ENCODE measurements at regions not wholly inside any gene's neighbourhood (a gene's known extent, or its start where the extent isn't known, plus 50 kb on each side); places are given as distances from the start of the nearest gene placed in this dataset.

DNA sequence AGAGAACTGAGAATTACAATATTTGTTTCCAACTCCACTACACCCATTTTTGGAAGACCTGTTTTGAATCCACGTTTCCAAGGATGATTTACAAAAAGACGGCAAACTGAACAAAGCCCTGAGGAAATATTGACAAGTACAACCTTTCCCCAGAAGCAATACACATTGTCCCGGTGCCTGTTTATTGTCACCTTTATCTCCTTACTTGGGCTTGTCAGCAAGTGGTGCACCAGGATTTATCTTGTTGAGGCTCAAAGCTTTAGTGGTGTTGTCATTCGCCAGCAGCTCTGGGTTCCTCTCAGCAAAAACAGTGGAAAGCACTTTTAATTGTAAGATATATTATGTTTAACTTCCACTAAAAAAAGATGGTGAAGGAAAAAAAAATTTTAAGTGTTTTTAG lies 1191.9 kb upstream of the TENM4 start:
- TF ChIP-seq PPARA (CRISPR knock-in tag; IDR thresholded peaks at IDR 0.05; ENCODE audit: borderline replicate concordance) (no peak), POU6F1 (CRISPR knock-in tag; IDR thresholded peaks at IDR 0.05; ENCODE audit: borderline replicate concordance, low read depth) (no peak), GLIS3 (CRISPR knock-in tag; IDR thresholded peaks at IDR 0.05) (no peak), RARB (CRISPR knock-in tag; IDR thresholded peaks at IDR 0.05) (no peak), ZNF8 (CRISPR knock-in tag; IDR thresholded peaks at IDR 0.05) (no peak), CREB5 (CRISPR knock-in tag; IDR thresholded peaks at IDR 0.05; ENCODE audit: low read depth) (no peak), BACH2 (CRISPR knock-in tag; IDR thresholded peaks at IDR 0.05; ENCODE audit: borderline replicate concordance) (no peak), CSDC2 (CRISPR knock-in tag; IDR thresholded peaks at IDR 0.05) (no peak), ZNF70 (CRISPR knock-in tag; IDR thresholded peaks at IDR 0.05) (no peak), TCF4 (CRISPR knock-in tag; IDR thresholded peaks at IDR 0.05; ENCODE audit: borderline replicate concordance) (no peak), ZNF565 (CRISPR knock-in tag; conservative IDR thresholded peaks at IDR 0.05; ENCODE audit: low read depth) (no peak), ZC3H10 (CRISPR knock-in tag; IDR thresholded peaks at IDR 0.05) (no peak), SNAI2 (CRISPR knock-in tag; IDR thresholded peaks at IDR 0.05) (no peak), ISL1 (CRISPR knock-in tag; IDR thresholded peaks at IDR 0.05) (no peak), OSR1 (CRISPR knock-in tag; IDR thresholded peaks at IDR 0.05) (no peak), ZFP30 (CRISPR knock-in tag; IDR thresholded peaks at IDR 0.05) (no peak), CSRNP3 (CRISPR knock-in tag; IDR thresholded peaks at IDR 0.05) (no peak), ZFP3 (CRISPR knock-in tag; IDR thresholded peaks at IDR 0.05) (no peak), PATZ1 (CRISPR knock-in tag; IDR thresholded peaks at IDR 0.05; ENCODE audit: borderline replicate concordance) (no peak)
- no peak for ATAC-seq

DNA sequence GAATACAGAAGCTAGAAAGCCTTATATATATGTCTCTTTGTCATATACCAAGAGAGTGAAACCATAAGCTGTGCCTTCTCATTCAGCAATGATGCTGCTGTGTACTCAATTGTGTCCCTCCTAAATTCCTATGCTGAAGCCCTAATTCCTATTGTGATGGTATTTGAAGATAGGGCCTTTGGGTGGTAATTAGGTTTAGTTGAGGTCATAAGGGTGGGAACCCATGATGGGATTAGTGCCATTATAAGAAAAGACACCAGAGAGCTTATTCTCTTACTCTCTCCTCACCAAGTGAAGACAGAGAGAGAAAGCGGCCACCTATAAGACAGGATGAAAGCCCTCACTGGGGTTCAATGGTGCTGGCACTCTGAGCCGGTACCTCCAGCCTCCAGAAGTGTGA lies 1191.3 kb upstream of the TENM4 start:
- TF ChIP-seq ZFP3 (CRISPR knock-in tag; IDR thresholded peaks at IDR 0.05) (no peak), ISL1 (CRISPR knock-in tag; IDR thresholded peaks at IDR 0.05) (no peak), ZNF8 (CRISPR knock-in tag; IDR thresholded peaks at IDR 0.05) (no peak), CSRNP3 (CRISPR knock-in tag; IDR thresholded peaks at IDR 0.05) (no peak), CREB5 (CRISPR knock-in tag; IDR thresholded peaks at IDR 0.05; ENCODE audit: low read depth) (no peak), ZNF565 (CRISPR knock-in tag; conservative IDR thresholded peaks at IDR 0.05; ENCODE audit: low read depth) (no peak), BACH2 (CRISPR knock-in tag; IDR thresholded peaks at IDR 0.05; ENCODE audit: borderline replicate concordance) (no peak), SNAI2 (CRISPR knock-in tag; IDR thresholded peaks at IDR 0.05) (no peak), CSDC2 (CRISPR knock-in tag; IDR thresholded peaks at IDR 0.05) (no peak), RARB (CRISPR knock-in tag; IDR thresholded peaks at IDR 0.05) (no peak), PATZ1 (CRISPR knock-in tag; IDR thresholded peaks at IDR 0.05; ENCODE audit: borderline replicate concordance) (no peak), TCF4 (CRISPR knock-in tag; IDR thresholded peaks at IDR 0.05; ENCODE audit: borderline replicate concordance) (no peak), ZC3H10 (CRISPR knock-in tag; IDR thresholded peaks at IDR 0.05) (no peak), POU6F1 (CRISPR knock-in tag; IDR thresholded peaks at IDR 0.05; ENCODE audit: borderline replicate concordance, low read depth) (no peak), PPARA (CRISPR knock-in tag; IDR thresholded peaks at IDR 0.05; ENCODE audit: borderline replicate concordance) (no peak), ARNTL (CRISPR knock-in tag; IDR thresholded peaks at IDR 0.05; ENCODE audit: borderline replicate concordance, low read depth) (no peak), TSHZ2 (CRISPR knock-in tag; IDR thresholded peaks at IDR 0.05) (no peak), TOX (CRISPR knock-in tag; IDR thresholded peaks at IDR 0.05; ENCODE audit: borderline replicate concordance) (no peak), ZFP30 (CRISPR knock-in tag; IDR thresholded peaks at IDR 0.05) (no peak), GLIS3 (CRISPR knock-in tag; IDR thresholded peaks at IDR 0.05) (no peak)
- no peak for ATAC-seq

Data from SK-N-SH treated with all-trans-retinoic acid at 6 μM for 48 hours (cell line).